EH (cell line): ENCODE measurements at regions not wholly inside any gene's neighbourhood (a gene's known extent, or its start where the extent isn't known, plus 50 kb on each side); places are given as distances from the start of the nearest gene placed in this dataset.
"Not testable (repeated sequence)": the region's sequence is repeated elsewhere in the genome, so short reads cannot be mapped to it uniquely, and the experiment has no call there.

Source experiments
- DNase-seq: peaks from one replicate; pipeline ENCODE4 v3.0.0-alpha.2; 2015; ENCODE audit warnings: low read depth

GRCh38 chr2:2896011-2896410, 481.6 kb downstream of the EIPR1 start:
- DNase-seq: no peak

- not testable (repeated sequence) for DNase-seq
These were observed 483.6 kb downstream of the EIPR1 start for GRCh38 chr2:2894011-2894410.

- DNase-seq: no peak
These were observed 484.7 kb downstream of the EIPR1 start for GRCh38 chr2:2892892-2893291.

DNA sequence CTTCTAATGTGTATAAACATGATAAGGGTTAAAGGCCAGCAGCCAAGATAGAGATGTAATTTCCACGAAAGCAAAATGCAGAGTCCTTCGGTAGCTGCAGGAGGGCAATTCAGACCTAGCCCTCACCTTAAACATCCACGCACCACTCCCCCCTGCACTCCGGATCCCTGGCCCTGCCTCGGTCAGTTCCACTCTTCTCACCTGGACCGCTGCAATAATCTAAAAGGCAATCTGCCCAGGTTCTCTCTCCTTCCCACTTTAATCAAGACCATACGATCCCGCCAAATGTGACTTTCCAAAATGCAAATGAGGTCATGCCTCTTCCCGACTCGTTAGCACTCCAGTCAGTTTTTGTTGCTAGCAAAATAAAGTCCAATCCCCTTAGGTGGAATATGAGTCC, 485.2 kb downstream of the EIPR1 start:
- DNase-seq: no peak

GRCh38 chr2:2890901-2891300, 486.7 kb downstream of the EIPR1 start:
- DNase-seq: no peak

GRCh38 chr2:2890246-2890645, 487.4 kb downstream of the EIPR1 start:
- DNase-seq: no peak

DNA sequence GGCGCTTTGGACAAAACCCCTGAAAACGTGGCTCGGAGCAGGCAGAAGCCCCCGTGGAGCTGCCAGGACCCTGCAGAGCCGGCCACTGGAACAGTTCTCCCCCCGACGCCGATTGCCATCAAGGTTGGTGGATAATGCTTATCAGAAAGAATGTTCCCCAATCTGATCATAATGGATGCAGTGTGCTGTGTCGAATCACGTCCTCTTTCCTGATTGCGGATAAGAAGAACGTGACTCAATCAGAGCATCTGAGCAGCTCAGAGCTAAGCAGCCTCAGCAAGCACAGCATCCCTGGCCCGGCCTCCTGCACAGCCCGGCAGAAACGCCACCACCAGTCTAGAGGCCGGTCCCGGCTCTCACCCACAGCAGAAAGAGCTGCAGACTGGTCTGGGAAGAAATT, 488.0 kb downstream of the EIPR1 start:
- DNase-seq: no peak

GRCh38 chr2:2889141-2889540, 488.5 kb downstream of the EIPR1 start:
- no peak for DNase-seq

- DNase-seq: no peak
These were observed 489.7 kb downstream of the EIPR1 start for GRCh38 chr2:2887772-2888387.

GRCh38 chr2:2886922-2887321, 490.7 kb downstream of the EIPR1 start:
- DNase-seq: no peak

DNA sequence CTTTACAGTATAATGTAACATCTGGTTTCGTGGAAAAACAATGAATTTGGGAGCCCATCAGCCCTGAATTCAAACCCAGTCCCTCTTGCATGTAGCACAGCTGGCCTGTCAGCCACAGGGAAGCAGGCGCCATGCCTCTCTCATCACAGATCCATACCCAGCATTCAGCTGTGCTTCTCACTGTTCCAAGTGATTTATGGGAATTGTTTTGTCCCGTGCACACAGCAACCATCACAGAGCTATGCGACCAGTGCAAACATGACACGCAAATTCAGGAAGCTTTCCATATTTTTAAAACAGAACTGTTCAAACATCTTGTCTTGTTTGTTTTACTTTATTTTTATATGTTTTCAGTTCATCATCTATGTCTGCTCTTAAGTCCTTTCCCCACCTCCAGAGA, 496.1 kb downstream of the EIPR1 start:
- DNase-seq: no peak

GRCh38 chr2:2880938-2881337, 496.7 kb downstream of the EIPR1 start:
- no peak for DNase-seq

- DNase-seq: no peak
These were observed 497.8 kb downstream of the EIPR1 start for GRCh38 chr2:2879781-2880180.

GRCh38 chr2:2879071-2879470, 498.5 kb downstream of the EIPR1 start:
- DNase-seq: no peak

- DNase-seq: no peak
These were observed 500.2 kb downstream of the EIPR1 start for GRCh38 chr2:2877427-2877826.

DNA sequence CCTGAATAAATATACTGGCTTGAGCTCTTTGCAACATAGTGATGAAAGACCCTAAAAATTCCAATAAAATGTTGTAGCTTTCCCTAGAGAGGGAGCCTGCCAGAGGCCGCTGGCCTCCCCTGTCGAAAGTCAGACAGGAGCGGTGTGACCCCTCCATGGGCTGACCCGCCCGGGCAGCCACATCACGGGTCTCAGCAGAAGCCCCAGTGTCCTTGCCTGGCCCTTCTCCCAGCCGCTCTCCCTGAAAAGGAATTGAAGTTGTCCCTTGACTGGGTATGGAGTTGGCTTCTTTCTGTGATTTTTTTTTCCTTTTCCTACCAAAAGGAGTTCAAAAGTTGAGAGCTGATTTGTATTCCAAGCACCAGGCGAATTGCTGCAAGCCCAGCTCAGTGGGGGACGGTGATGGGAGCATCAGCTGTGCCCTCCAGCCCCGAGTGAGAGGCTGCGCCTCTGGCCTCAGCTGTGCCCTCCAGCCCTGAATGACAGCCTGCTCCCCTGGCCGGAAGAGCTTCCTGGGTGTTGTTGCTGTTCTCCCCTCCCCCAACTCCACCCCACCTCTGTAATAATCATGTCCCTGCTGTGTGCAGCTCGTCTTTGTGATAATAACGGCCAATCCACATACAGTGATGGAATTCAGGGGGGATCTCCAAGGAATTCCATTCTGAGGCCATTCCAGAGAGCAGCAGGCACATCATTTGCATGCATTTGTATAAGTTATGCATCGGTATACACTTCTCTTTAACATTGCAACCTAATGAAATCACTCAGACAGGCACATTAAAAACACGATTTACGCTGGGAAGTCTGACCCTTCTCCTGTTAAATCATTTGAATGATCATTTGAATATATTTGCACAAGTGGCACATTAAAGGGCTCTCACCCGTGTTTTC, 501.0 kb downstream of the EIPR1 start:
- no peak for DNase-seq

DNA sequence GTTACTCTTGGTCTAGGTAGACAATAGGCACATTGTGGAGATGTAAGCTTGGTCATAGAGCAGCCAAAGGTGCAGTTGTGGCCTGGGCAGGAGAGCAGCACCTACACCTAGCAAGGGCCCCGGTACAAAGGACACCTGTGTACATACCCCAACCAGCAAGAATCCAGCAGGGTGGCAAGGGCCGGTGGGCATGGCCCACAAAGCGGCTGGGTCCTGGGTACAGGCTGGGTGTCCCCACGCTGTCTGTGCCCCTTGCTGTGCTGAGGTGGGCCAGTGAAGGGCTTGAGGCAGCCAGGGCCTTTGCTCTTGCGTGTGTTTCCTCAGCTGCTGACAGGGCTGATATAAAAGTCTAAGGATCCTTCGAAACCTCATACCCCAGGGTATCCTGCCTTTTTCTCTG, 501.8 kb downstream of the EIPR1 start:
- DNase-seq: no peak

DNA sequence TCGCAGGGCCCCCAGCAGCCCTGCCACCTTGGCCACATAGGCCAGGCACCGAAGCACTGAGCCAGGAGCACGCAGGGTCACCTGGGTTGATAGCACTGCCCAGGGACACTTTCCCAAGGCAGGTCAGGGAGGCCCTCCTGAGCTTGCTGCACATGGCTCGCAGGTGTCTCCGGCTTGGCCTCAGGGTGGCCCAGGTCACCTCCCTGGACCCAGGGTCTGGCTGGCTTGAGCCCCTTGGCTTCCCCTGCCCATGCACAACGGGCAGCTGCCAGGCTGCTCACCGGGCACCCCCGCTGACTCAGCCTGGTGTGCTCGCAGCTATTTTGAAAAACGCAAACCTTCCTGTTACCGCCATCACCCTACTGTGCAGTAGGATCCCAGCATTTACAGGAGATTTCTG, 502.3 kb downstream of the EIPR1 start:
- no peak for DNase-seq

GRCh38 chr2:2874805-2875204, 502.8 kb downstream of the EIPR1 start:
- DNase-seq: no peak

- DNase-seq: no peak
These were observed 503.3 kb downstream of the EIPR1 start for GRCh38 chr2:2874341-2874740.

DNA sequence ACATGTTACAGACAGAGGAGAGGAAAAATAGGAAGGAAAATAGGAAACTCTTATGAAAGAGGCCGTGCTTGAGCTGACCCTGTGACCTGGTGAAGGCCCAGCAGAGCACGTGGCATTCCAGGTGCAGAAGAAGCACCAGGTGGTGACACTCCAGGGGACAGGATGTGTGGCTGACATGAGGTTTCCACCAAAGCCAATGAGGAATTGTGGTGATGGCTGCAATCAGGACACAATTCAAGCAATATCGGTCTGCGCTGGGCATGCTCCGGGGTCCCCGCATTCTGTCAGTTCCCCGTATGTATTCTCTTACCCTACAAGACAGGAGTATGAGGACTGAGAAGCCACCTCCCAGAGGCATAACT, 504.2 kb downstream of the EIPR1 start:
- no peak for DNase-seq

GRCh38 chr2:2872713-2873449, 504.7 kb downstream of the EIPR1 start:
- no peak for DNase-seq

DNA sequence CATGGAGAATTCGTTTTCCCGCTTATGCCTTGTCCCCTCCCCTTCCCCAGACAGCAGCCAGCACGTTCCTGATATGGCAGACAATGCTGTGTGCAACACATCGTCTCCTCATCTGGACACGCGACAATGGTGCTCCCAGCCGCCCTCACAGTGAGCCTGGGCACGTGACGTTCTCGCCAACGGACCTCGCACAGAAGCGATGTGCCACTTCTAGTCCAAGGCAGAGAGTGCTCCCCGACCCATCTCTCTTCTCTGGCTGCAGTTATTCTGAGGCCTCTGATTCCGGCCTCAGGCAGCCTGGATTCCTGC, 505.4 kb downstream of the EIPR1 start:
- DNase-seq: no peak
